GM19372 (cell line): ENCODE measurements at regions not wholly inside any gene's neighbourhood (a gene's known extent, or its start where the extent isn't known, plus 50 kb on each side); places are given as distances from the start of the nearest gene placed in this dataset.
"Not testable (repeated sequence)": the region's sequence is repeated elsewhere in the genome, so short reads cannot be mapped to it uniquely, and the experiment has no call there.

Experiments
- ATAC-seq: cut with Tn5 transposase; IDR thresholded peaks from one replicate; pipeline ENCODE4 v1.9.1; 2021; ENCODE audit warnings: mild to moderate bottlenecking, low read depth, moderate library complexity; ENCODE audit not compliant: unreplicated experiment

GRCh38 chr1:117702654-117703053 is 96.8 kb downstream of the TENT5C start:
- ATAC-seq = no peak

- no peak for ATAC-seq
Observed at GRCh38 chr1:117707371-117707770, 101.5 kb downstream of the TENT5C start.

GRCh38 chr1:117708323-117709248 is 102.7 kb downstream of the TENT5C start:
- ATAC-seq = no peak

DNA sequence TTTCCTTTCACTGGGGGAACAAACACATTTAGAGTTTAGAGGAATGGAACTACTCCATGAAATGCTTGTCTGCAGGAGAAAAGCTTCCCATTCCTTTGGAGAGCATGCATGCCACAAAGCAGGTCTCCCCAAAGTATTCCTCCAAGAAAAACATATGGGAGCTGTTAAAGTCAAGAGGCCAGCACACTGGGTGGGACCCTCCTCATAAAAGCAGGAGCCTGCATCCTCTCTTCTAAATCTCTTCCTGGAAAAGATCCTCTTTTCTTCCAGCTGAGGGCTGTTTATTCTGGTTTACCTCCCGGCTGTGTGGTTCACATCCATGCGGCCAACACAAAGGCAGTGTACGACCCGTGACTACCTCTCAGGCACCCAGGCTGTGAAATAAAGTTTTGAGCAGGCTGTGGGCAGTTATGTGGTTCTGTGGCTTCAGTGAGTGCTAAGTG is 103.4 kb downstream of the TENT5C start:
- no peak for ATAC-seq

GRCh38 chr1:117710710-117711109 is 104.9 kb downstream of the TENT5C start:
- no peak for ATAC-seq

DNA sequence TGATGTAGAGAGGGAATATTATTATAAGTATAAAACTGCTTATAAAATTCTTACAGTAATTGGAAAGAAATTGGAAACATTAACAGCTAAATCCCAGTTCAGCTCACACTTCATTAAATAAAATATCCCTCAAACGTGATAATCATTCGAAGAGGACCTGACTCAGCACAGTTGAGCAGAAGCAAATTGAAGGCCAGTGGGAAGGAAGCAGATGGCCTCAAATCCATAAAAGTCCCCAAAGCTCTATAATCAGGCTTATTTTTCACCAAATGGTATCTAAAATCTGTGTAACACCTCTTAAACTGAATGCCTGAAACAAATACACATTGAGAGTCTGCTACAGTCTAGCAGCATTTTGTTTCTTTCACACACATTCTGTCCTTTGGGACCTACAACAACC is 106.8 kb downstream of the TENT5C start:
- no peak for ATAC-seq

DNA sequence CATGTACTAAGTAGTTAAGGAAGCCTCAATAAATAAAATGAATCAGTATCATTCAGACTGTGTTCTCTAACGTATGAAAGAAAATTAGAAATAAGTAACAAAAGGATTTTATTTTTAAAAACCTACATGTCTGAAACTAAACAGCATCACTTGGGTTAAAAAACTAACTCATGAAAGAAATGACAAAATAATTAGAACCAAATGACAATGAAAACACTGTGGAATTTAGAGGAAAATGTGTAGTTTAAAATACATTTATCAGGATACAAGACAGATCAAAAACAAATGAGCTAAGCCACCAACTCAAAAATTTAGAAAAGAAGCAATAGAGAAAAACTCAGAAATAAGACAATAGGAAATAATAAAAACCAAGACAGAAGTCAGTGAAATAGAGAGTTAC is 108.7 kb downstream of the TENT5C start:
- no peak for ATAC-seq

DNA sequence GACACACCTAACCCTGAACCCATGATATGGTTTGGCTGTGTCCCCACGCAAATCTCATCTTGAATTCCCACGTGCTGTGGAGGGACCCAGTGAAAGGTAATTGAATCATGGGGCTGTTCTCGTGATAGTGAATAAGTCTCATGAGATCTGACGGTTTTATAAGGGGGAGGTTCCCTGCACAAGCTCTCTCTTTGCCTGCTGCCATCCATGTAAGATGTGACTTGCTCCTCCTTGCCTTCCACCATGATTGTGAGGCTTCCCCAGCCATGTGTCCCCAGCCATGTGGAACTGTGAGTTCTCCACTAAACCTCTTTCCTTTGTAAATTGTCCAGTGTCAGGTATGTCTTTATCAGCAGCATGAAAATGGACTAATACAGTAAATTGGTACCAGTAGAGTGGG is 110.2 kb downstream of the TENT5C start:
- not testable (repeated sequence) for ATAC-seq

GRCh38 chr1:117717980-117718379 is 112.1 kb downstream of the TENT5C start:
- ATAC-seq = not testable (repeated sequence)

DNA sequence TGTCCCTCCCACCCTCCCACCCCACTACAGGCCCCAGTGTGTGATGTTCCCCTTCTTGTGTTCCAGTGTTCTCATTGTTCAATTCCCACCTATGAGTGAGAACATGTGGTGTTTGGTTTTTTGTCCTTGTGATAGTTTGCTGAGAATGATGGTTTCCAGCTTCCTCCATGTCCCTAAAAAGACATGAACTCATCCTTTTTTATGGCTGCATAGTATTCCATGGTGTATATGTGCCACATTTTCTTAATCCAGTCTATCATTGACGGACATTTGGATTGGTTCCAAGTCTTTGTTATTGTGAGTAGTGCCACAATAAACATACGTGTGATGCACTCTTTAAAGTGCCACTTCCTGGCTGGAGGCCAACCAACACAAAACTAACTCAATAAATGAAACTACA is 112.7 kb downstream of the TENT5C start:
- ATAC-seq = not testable (repeated sequence)

GRCh38 chr1:117719004-117719403 is 113.2 kb downstream of the TENT5C start:
- no peak for ATAC-seq

DNA sequence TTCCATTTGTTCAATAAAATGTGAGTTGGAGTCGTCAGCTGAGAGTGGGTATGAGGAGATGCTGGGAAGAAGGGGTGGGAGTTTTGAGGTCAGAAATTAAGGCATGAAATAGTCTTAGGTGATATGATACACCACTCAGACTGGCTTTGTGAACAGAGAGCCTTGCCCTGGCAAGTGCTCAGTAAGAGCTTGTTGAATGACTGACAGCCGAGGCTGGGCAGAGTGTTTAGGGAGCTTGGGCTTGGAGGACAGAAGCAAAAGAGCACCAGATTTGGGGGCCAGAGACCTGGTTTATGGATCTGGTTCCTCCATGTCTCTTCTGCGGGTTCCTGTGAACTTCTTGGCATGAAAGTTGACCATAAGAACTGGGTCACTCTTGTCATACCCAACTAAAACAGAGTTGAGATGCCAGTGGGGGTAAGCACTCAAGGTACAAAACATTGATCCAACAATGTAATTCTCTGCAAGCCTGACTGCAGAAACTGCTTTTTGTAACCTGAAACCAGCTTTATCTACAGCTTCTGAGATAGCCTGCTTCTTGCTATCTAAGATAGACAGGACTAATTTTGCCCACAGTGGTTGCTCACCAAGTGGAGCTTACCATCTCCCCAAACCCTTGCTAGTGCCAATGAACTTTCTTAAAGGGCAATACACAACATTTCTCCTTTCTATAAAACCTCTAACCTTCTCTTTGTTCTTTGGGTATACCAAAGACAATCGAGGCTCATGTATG is 126.4 kb downstream of the TENT5C start:
- ATAC-seq = no peak

- no peak for ATAC-seq
Observed at GRCh38 chr1:117732956-117733355, 127.1 kb downstream of the TENT5C start.

GRCh38 chr1:117734403-117734802 is 128.6 kb downstream of the TENT5C start:
- ATAC-seq = no peak

DNA sequence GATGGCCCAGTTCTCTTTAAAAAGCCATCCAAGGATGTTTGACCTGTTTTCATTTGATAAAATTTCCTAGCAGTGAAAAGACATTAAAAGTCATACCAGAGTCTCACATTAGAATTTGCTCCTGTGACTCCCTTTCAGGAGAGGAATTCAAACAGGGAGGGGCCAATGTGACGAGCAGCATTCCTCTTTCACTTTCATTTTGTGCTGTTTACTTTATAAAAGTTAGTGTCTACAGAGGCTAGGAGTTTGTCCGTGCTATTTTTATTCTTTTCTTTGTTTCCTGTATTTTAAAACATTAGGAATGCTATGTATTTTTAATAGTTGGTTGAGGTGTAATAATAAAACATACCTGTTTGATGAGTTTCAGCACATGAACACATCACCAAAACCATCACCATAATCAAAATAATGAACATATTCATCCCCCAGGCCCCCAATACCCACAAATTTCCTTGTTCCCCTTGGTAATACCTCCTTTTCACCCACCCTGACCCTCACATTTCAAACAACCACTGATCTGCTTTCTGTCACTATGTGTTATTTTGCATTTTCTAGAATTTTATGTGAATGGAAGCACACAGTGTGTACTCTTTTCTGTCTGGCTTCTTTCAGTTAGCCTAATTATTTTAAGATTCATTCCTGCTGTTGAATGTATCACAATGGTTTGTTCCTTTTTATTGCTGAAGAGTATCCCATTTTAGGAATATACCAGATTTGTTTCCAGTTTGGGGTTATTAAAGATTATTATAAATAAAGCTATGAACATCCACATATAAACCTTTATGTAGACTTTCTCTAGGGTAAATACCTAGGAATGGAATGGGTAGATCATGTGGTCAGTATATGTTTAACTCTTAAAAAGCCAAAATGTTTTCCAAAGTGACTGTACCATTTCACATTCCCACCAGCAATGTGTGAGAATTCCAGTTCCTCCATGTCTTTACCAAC is 129.5 kb downstream of the TENT5C start:
- ATAC-seq = no peak

DNA sequence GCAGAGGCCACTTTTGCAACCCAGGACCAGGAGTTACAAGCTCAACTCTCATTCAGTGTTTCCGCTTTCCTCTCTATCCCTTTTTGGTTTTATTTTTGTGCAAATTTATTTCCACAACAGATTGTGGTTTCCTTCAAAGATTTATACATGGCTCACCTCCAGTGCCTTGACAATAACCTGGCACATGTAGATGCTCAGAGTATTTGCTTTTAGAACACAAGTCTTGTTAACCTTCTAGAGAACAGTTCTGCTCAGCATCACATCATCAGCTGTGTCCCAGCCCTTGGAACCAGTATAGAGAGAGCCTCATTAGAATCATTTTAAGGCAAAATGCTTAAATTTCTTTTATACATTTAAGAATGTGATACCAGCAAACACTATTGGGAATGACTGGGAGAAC is 133.7 kb downstream of the TENT5C start:
- no peak for ATAC-seq

GRCh38 chr1:117740496-117740895 is 134.6 kb downstream of the TENT5C start:
- ATAC-seq = no peak

- not testable (repeated sequence) for ATAC-seq
Observed at GRCh38 chr1:117746565-117746964, 140.7 kb downstream of the TENT5C start.

- no peak for ATAC-seq
Observed at GRCh38 chr1:117747605-117748004, 141.8 kb downstream of the TENT5C start.

DNA sequence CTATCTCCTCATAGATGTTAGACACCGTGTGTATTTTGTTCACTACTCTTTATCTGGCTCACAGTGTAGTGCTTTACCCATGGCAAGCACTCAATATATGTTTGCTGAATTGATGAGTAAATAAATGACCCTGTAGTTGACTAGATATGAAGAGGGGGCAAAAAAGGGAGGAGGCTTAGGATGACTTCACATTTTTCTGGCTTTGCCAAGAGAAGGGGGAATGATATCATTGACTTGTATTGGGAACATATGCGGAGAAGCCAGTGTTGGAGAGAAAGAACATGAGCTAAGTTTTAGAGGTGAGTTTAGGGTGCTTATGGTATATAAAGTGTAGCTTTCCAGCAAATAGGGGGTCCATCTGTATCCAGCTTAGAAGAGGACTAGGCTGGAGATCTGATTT is 145.5 kb downstream of the TENT5C start:
- ATAC-seq = no peak
